ENCODE measurements at regions not wholly inside any gene's neighbourhood (a gene's known extent, or its start where the extent isn't known, plus 50 kb on each side); places are given as distances from the start of the nearest gene placed in this dataset.

- Histone ChIP-seq H3K9me3 (no peaks in the 10 kb centered on the region), H3K4me3 (replicated peaks in 1 of 3) (no peak overlapping the region), H3K4me1 (no peaks in the 10 kb centered on the region), H3K27ac (no peak overlapping the region), H3K27me3 (no peaks in the 10 kb centered on the region), H3K36me3 (no peaks in the 10 kb centered on the region)
- DNase-seq: no peak
- 82 to 88% methylated on average over 6 of the region's 6 CpGs for WGBS, 2 donors
- TF ChIP-seq POLR2A (IDR thresholded peaks at IDR 0.05) (no peak), CTCF (IDR thresholded peaks at IDR 0.05) (no peak)
- intact Hi-C loops (cut with DNase I): no loop called here
Observed at GRCh38 chr14:99028041-99028440, 244.0 kb downstream of the BCL11B start.

- Histone ChIP-seq H3K4me3 (replicated peaks in 1 of 3) (no peak overlapping the region), H3K4me1 (no peaks in the 10 kb centered on the region), H3K9me3 (no peaks in the 10 kb centered on the region), H3K27ac (no peak overlapping the region), H3K36me3 (no peaks in the 10 kb centered on the region), H3K27me3 (no peaks in the 10 kb centered on the region)
- 86 to 93% methylated on average over 5 of the region's 5 CpGs for WGBS, 2 donors
- TF ChIP-seq POLR2A (IDR thresholded peaks at IDR 0.05) (no peak), CTCF (IDR thresholded peaks at IDR 0.05) (no peak)
- DNase-seq: no peak
- intact Hi-C loops (cut with DNase I): no loop called here
Observed at GRCh38 chr14:99028521-99028920, 243.5 kb downstream of the BCL11B start.

- H3K4me3 ChIP-seq (replicated peaks in 1 of 3): no peak overlapping the region
- TF ChIP-seq CTCF (IDR thresholded peaks at IDR 0.05) (no peak), POLR2A (IDR thresholded peaks at IDR 0.05) (no peak)
- no peak for DNase-seq
- H3K27ac ChIP-seq: no peak overlapping the region
- intact Hi-C loops (cut with DNase I): no loop called here
- H3K9me3 ChIP-seq: no peaks in the 10 kb centered on the region
- no peaks in the 10 kb centered on the region for H3K36me3 ChIP-seq
- no peaks in the 10 kb centered on the region for H3K4me1 ChIP-seq
- H3K27me3 ChIP-seq: no peaks in the 10 kb centered on the region
- 77 to 78% methylated on average over 13 to 14 of the region's 14 CpGs for WGBS, 2 donors
Observed at GRCh38 chr14:99029145-99029915, 242.7 kb downstream of the BCL11B start.

GRCh38 chr14:99029916-99030305, 242.1 kb downstream of the BCL11B start:
- 87 to 93% methylated on average over 5 of the region's 5 CpGs for WGBS, 2 donors
- intact Hi-C loops (cut with DNase I): no loop called here
- TF ChIP-seq POLR2A (IDR thresholded peaks at IDR 0.05) (no peak), CTCF (IDR thresholded peaks at IDR 0.05) (no peak)

GRCh38 chr14:99030454-99030853, 241.5 kb downstream of the BCL11B start:
- no peak for DNase-seq
- no peaks in the 10 kb centered on the region for H3K27me3 ChIP-seq
- peaks cover under 1 to 5% of the 10 kb centered on the region in 2 donors for H3K4me1 ChIP-seq
- H3K4me3 ChIP-seq (replicated peaks in 1 of 3): no peak overlapping the region
- H3K36me3 ChIP-seq: no peaks in the 10 kb centered on the region
- intact Hi-C loops (cut with DNase I): no loop called here
- no peaks in the 10 kb centered on the region for H3K9me3 ChIP-seq
- TF ChIP-seq POLR2A (IDR thresholded peaks at IDR 0.05) (no peak), CTCF (IDR thresholded peaks at IDR 0.05) (no peak)
- H3K27ac ChIP-seq: no peak overlapping the region
- WGBS, 2 donors: 78 to 91% methylated on average over 1 to 2 of the region's 2 CpGs

More at GRCh38 chr14:99029916-99030305, 242.1 kb downstream of the BCL11B start:
- no peak overlapping the region for H3K4me3 ChIP-seq (replicated peaks in 1 of 3)
- H3K4me1 ChIP-seq: peaks cover 0 to under 1% of the 10 kb centered on the region in 2 donors
- no peaks in the 10 kb centered on the region for H3K27me3 ChIP-seq
- no peak overlapping the region for H3K27ac ChIP-seq
- H3K9me3 ChIP-seq: no peaks in the 10 kb centered on the region
- DNase-seq: no peak
- H3K36me3 ChIP-seq: no peaks in the 10 kb centered on the region
